Keratinocyte (primary cell): ENCODE measurements at regions not wholly inside any gene's neighbourhood (a gene's known extent, or its start where the extent isn't known, plus 50 kb on each side); places are given as distances from the start of the nearest gene placed in this dataset.

Experiments
- EZH2 ChIP-seq: IDR thresholded peaks from one replicate; pipeline ENCODE4 v1.6.1; 2012; ENCODE audit warnings: inconsistent platforms, mild to moderate bottlenecking, low read length, moderate library complexity
- TF ChIP-seq, protein P1 (sequence below), 3 experiments: IDR thresholded peaks in 1 of 3; conservative IDR thresholded peaks in 1 of 3; optimal IDR thresholded peaks in 1 of 3; 2 replicates in 2 of 3; 3 replicates in 1 of 3; pipeline versions ENCODE3 to v1.5.1; 2011; ENCODE audit warnings: low read length in 3 of 3, mild to moderate bottlenecking in 3 of 3, moderate library complexity in 2 of 3, control low read depth in 1 of 3, inconsistent platforms in 1 of 3; ENCODE audit not compliant: insufficient read depth in 2 of 3; ENCODE audit errors: extremely low read depth in 1 of 3

DNA sequence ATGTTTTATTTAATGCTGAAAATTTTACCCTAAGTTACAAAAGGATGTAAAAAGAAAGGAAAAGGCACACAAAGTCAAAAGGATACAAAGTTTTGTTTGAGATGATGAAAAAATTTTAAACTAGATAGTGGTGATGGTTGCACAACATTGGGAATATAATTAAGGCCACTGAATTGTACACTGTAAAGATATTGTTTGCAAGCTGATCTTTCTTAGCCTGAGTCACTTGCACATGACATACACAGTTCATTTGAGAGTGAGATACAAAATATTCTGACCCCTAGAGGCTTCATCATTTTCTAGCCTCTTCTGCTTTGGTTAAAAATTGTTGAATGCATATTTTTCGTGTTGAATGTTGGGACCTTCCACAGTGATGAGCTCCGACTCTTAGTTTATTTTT is 462.6 kb downstream of the HDGFL1 start:
- TF ChIP-seq, protein P1, sequence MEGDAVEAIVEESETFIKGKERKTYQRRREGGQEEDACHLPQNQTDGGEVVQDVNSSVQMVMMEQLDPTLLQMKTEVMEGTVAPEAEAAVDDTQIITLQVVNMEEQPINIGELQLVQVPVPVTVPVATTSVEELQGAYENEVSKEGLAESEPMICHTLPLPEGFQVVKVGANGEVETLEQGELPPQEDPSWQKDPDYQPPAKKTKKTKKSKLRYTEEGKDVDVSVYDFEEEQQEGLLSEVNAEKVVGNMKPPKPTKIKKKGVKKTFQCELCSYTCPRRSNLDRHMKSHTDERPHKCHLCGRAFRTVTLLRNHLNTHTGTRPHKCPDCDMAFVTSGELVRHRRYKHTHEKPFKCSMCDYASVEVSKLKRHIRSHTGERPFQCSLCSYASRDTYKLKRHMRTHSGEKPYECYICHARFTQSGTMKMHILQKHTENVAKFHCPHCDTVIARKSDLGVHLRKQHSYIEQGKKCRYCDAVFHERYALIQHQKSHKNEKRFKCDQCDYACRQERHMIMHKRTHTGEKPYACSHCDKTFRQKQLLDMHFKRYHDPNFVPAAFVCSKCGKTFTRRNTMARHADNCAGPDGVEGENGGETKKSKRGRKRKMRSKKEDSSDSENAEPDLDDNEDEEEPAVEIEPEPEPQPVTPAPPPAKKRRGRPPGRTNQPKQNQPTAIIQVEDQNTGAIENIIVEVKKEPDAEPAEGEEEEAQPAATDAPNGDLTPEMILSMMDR (optimal IDR thresholded peaks at IDR 0.05 in 1 of 3, IDR thresholded peaks at IDR 0.05 in 1 of 3, conservative IDR thresholded peaks at IDR 0.05 in 1 of 3; ENCODE audit: extremely low read depth in 1 of 3, insufficient read depth in 2 of 3, low read length in 3 of 3) = no peak
- TF ChIP-seq EZH2 = no peak
